CD4-positive, alpha-beta T cell treated with Interleukin-15 for 4 hours (primary cell): ENCODE measurements at regions not wholly inside any gene's neighbourhood (a gene's known extent, or its start where the extent isn't known, plus 50 kb on each side); places are given as distances from the start of the nearest gene placed in this dataset.
"Not testable (repeated sequence)": the region's sequence is repeated elsewhere in the genome, so short reads cannot be mapped to it uniquely, and the experiment has no call there.

ENCODE experiments used
- DNase-seq: peaks from one replicate; pipeline ENCODE4 v3.0.0-alpha.2; 2020; ENCODE audit warnings: low spot score

- DNase-seq: no peak
Observed at GRCh38 chr6:15148356-15148946, 97.4 kb upstream of the JARID2 start.

GRCh38 chr6:15150207-15150606, 95.7 kb upstream of the JARID2 start:
- DNase-seq: no peak

- no peak for DNase-seq
Observed at GRCh38 chr6:15152700-15153099, 93.2 kb upstream of the JARID2 start.

GRCh38 chr6:15153191-15153590, 92.7 kb upstream of the JARID2 start:
- no peak for DNase-seq

GRCh38 chr6:15157479-15157878, 88.4 kb upstream of the JARID2 start:
- DNase-seq: no peak

- DNase-seq: no peak
Observed at GRCh38 chr6:15158821-15159619, 86.8 kb upstream of the JARID2 start.

GRCh38 chr6:15160812-15161211, 85.1 kb upstream of the JARID2 start:
- no peak for DNase-seq

- not testable (repeated sequence) for DNase-seq
Observed at GRCh38 chr6:15164855-15165254, 81.0 kb upstream of the JARID2 start.

- DNase-seq: no peak
Observed at GRCh38 chr6:15166121-15166520, 79.7 kb upstream of the JARID2 start.

- DNase-seq: no peak
Observed at GRCh38 chr6:15170126-15170525, 75.7 kb upstream of the JARID2 start.

- no peak for DNase-seq
Observed at GRCh38 chr6:15171026-15171425, 74.8 kb upstream of the JARID2 start.

GRCh38 chr6:15176816-15177370, 69.0 kb upstream of the JARID2 start:
- DNase-seq: no peak

- no peak for DNase-seq
Observed at GRCh38 chr6:15183979-15184378, 61.9 kb upstream of the JARID2 start.

- peak; percentile 31 for DNase-seq
Observed at GRCh38 chr6:15184441-15184861, 61.4 kb upstream of the JARID2 start.

GRCh38 chr6:15185111-15185510, 60.8 kb upstream of the JARID2 start:
- not testable (repeated sequence) for DNase-seq

- not testable (repeated sequence) for DNase-seq
Observed at GRCh38 chr6:15193451-15193850, 52.4 kb upstream of the JARID2 start.

GRCh38 chr6:15194453-15194852, 51.4 kb upstream of the JARID2 start:
- DNase-seq: no peak
